ENCODE measurements at regions not wholly inside any gene's neighbourhood (a gene's known extent, or its start where the extent isn't known, plus 50 kb on each side); places are given as distances from the start of the nearest gene placed in this dataset.

GRCh38 chr4:98210281-98210680, 50.9 kb upstream of the RAP1GDS1 start:
- no peak for DNase-seq
- ATAC-seq = no peak
- Histone ChIP-seq H3K9me3 (no peaks in the 10 kb centered on the region), H3K4me1 (no peaks in the 10 kb centered on the region), H3K27ac (no peak overlapping the region), H3K36me3 (no peaks in the 10 kb centered on the region), H3K4me3 (no peak overlapping the region), H3K27me3 (no peaks in the 10 kb centered on the region)
- no peak for TF ChIP-seq CTCF (IDR thresholded peaks at IDR 0.05)
- intact Hi-C loops (cut with DNase I) = no loop called here

GRCh38 chr4:98209111-98209510, 52.1 kb upstream of the RAP1GDS1 start:
- Histone ChIP-seq H3K27ac (no peak overlapping the region), H3K36me3 (no peaks in the 10 kb centered on the region), H3K27me3 (no peaks in the 10 kb centered on the region), H3K9me3 (no peaks in the 10 kb centered on the region), H3K4me3 (no peak overlapping the region), H3K4me1 (no peaks in the 10 kb centered on the region)
- no peak for DNase-seq
- no peak for ATAC-seq
- intact Hi-C loops (cut with DNase I) = no loop called here
- TF ChIP-seq CTCF (IDR thresholded peaks at IDR 0.05) = no peak

GRCh38 chr4:98204236-98204553, 57.0 kb upstream of the RAP1GDS1 start:
- DNase-seq (no peak), ATAC-seq (no peak)
- Histone ChIP-seq H3K4me3 (no peak overlapping the region), H3K9me3 (no peaks in the 10 kb centered on the region), H3K27ac (no peak overlapping the region), H3K4me1 (no peaks in the 10 kb centered on the region), H3K27me3 (no peaks in the 10 kb centered on the region), H3K36me3 (no peaks in the 10 kb centered on the region)
- intact Hi-C loops (cut with DNase I) = no loop called here
- no peak for TF ChIP-seq CTCF (IDR thresholded peaks at IDR 0.05)

GRCh38 chr4:98203332-98204235, 57.6 kb upstream of the RAP1GDS1 start:
- intact Hi-C loops (cut with DNase I) = no loop called here
- H3K4me1 ChIP-seq = no peaks in the 10 kb centered on the region
- ATAC-seq (peak; percentile 58), DNase-seq (no peak)
- TF ChIP-seq CTCF (IDR thresholded peaks at IDR 0.05) = no peak
- H3K27ac ChIP-seq = no peak overlapping the region
- H3K36me3 ChIP-seq = no peaks in the 10 kb centered on the region
- no peaks in the 10 kb centered on the region for H3K27me3 ChIP-seq
- no peak overlapping the region for H3K4me3 ChIP-seq
- no peaks in the 10 kb centered on the region for H3K9me3 ChIP-seq

- H3K27ac ChIP-seq = no peak overlapping the region
- DNase-seq = no peak
- TF ChIP-seq CTCF (IDR thresholded peaks at IDR 0.05) = no peak
- H3K36me3 ChIP-seq = no peaks in the 10 kb centered on the region
- no peaks in the 10 kb centered on the region for H3K4me1 ChIP-seq
- intact Hi-C loops (cut with DNase I) = no loop called here
- ATAC-seq = no peak
- no peak overlapping the region for H3K4me3 ChIP-seq
- H3K27me3 ChIP-seq = no peaks in the 10 kb centered on the region
- H3K9me3 ChIP-seq = no peaks in the 10 kb centered on the region
Observed at GRCh38 chr4:98202907-98203306, 58.3 kb upstream of the RAP1GDS1 start.
